ENCODE measurements at regions not wholly inside any gene's neighbourhood (a gene's known extent, or its start where the extent isn't known, plus 50 kb on each side); places are given as distances from the start of the nearest gene placed in this dataset.

GRCh38 chr22:49398115-49398514 lies 429.6 kb downstream of the BRD1 start:
- TF ChIP-seq, protein P1, sequence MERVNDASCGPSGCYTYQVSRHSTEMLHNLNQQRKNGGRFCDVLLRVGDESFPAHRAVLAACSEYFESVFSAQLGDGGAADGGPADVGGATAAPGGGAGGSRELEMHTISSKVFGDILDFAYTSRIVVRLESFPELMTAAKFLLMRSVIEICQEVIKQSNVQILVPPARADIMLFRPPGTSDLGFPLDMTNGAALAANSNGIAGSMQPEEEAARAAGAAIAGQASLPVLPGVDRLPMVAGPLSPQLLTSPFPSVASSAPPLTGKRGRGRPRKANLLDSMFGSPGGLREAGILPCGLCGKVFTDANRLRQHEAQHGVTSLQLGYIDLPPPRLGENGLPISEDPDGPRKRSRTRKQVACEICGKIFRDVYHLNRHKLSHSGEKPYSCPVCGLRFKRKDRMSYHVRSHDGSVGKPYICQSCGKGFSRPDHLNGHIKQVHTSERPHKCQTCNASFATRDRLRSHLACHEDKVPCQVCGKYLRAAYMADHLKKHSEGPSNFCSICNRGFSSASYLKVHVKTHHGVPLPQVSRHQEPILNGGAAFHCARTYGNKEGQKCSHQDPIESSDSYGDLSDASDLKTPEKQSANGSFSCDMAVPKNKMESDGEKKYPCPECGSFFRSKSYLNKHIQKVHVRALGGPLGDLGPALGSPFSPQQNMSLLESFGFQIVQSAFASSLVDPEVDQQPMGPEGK (CRISPR knock-in tag; IDR thresholded peaks at IDR 0.05; ENCODE audit: borderline replicate concordance) = no peak
- TF ChIP-seq ESRRG (CRISPR knock-in tag; IDR thresholded peaks at IDR 0.05) (no peak), PPARA (CRISPR knock-in tag; IDR thresholded peaks at IDR 0.05; ENCODE audit: borderline replicate concordance) (no peak), TCF4 (CRISPR knock-in tag; IDR thresholded peaks at IDR 0.05; ENCODE audit: borderline replicate concordance) (no peak), ZNF8 (CRISPR knock-in tag; IDR thresholded peaks at IDR 0.05) (no peak), ZNF70 (CRISPR knock-in tag; IDR thresholded peaks at IDR 0.05) (no peak), OSR1 (CRISPR knock-in tag; IDR thresholded peaks at IDR 0.05) (no peak), ZNF565 (CRISPR knock-in tag; conservative IDR thresholded peaks at IDR 0.05; ENCODE audit: low read depth) (no peak), SNAI2 (CRISPR knock-in tag; IDR thresholded peaks at IDR 0.05) (no peak), ZFP3 (CRISPR knock-in tag; IDR thresholded peaks at IDR 0.05) (no peak), ZFP30 (CRISPR knock-in tag; IDR thresholded peaks at IDR 0.05) (no peak)
- TF ChIP-seq, protein P2, sequence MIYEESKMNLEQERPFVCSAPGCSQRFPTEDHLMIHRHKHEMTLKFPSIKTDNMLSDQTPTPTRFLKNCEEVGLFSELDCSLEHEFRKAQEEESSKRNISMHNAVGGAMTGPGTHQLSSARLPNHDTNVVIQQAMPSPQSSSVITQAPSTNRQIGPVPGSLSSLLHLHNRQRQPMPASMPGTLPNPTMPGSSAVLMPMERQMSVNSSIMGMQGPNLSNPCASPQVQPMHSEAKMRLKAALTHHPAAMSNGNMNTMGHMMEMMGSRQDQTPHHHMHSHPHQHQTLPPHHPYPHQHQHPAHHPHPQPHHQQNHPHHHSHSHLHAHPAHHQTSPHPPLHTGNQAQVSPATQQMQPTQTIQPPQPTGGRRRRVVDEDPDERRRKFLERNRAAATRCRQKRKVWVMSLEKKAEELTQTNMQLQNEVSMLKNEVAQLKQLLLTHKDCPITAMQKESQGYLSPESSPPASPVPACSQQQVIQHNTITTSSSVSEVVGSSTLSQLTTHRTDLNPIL (CRISPR knock-in tag; IDR thresholded peaks at IDR 0.05; ENCODE audit: low read depth) = no peak
- TF ChIP-seq, protein P3, sequence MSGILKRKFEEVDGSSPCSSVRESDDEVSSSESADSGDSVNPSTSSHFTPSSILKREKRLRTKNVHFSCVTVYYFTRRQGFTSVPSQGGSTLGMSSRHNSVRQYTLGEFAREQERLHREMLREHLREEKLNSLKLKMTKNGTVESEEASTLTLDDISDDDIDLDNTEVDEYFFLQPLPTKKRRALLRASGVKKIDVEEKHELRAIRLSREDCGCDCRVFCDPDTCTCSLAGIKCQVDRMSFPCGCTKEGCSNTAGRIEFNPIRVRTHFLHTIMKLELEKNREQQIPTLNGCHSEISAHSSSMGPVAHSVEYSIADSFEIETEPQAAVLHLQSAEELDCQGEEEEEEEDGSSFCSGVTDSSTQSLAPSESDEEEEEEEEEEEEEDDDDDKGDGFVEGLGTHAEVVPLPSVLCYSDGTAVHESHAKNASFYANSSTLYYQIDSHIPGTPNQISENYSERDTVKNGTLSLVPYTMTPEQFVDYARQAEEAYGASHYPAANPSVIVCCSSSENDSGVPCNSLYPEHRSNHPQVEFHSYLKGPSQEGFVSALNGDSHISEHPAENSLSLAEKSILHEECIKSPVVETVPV (CRISPR knock-in tag; IDR thresholded peaks at IDR 0.05) = no peak

All from SK-N-SH treated with all-trans-retinoic acid at 6 μM for 48 hours (cell line).